Right ventricle myocardium inferior (tissue), 1 donor: ENCODE measurements at regions not wholly inside any gene's neighbourhood (a gene's known extent, or its start where the extent isn't known, plus 50 kb on each side); places are given as distances from the start of the nearest gene placed in this dataset.
"Not testable (repeated sequence)": the region's sequence is repeated elsewhere in the genome, so short reads cannot be mapped to it uniquely, and the experiment has no call there.

Source experiments
- ATAC-seq: fragments of 200-7000 bp; cut with Tn5 transposase; one replicate; pipeline ENCODE4 v1.9.1; 2020; ENCODE audit warnings: mild to moderate bottlenecking, moderate library complexity
- DNase-seq: peaks from one replicate; pipeline ENCODE4 v3.0.0; 2021; ENCODE audit errors: missing footprints
- intact Hi-C: fragments of 100-400 bp; cut with DNase I; formaldehyde crosslinking; loops from one replicate; pipeline ENCODE4 v1.11.0; 2022
- donor health status: DM: no; HTN: yes; CAD: no; lungs with severe emphysema.

GRCh38 chr6:144460327-144461095 lies 175.4 kb downstream of the UTRN start:
- intact Hi-C loops, result no loop called here
- ATAC-seq (no peak), DNase-seq (no peak)

- intact Hi-C loops, result no loop called here
- DNase-seq (no peak), ATAC-seq (no peak)
These were observed 176.9 kb downstream of the UTRN start for GRCh38 chr6:144462058-144462457.

GRCh38 chr6:144466716-144467115 lies 181.6 kb downstream of the UTRN start:
- ATAC-seq (no peak), DNase-seq (no peak)
- intact Hi-C loops, result no loop called here

GRCh38 chr6:144467172-144467762 lies 182.1 kb downstream of the UTRN start:
- intact Hi-C loops, result no loop called here
- no peak for ATAC-seq
- no peak for DNase-seq

GRCh38 chr6:144467921-144468320 lies 182.8 kb downstream of the UTRN start:
- DNase-seq (no peak), ATAC-seq (no peak)
- intact Hi-C loops, result no loop called here

GRCh38 chr6:144468709-144469108 lies 183.6 kb downstream of the UTRN start:
- no peak for DNase-seq
- intact Hi-C loops, result no loop called here
- no peak for ATAC-seq

GRCh38 chr6:144469144-144469575 lies 184.0 kb downstream of the UTRN start:
- intact Hi-C loops, result no loop called here
- DNase-seq (no peak), ATAC-seq (no peak)

GRCh38 chr6:144470201-144470600 lies 185.1 kb downstream of the UTRN start:
- intact Hi-C loops, ATAC-seq, DNase-seq: not testable (repeated sequence)

GRCh38 chr6:144471986-144472385 lies 186.9 kb downstream of the UTRN start:
- intact Hi-C loops, result no loop called here
- DNase-seq (no peak), ATAC-seq (no peak)

- intact Hi-C loops, result no loop called here
- no peak for ATAC-seq
- no peak for DNase-seq
These were observed 189.2 kb downstream of the UTRN start for GRCh38 chr6:144474290-144474689.

GRCh38 chr6:144474904-144475303 lies 189.8 kb downstream of the UTRN start:
- ATAC-seq, result no peak
- intact Hi-C loops, result loop anchor here (5.0 kb wide), 1 partner anchor 318 kb away; no protein-coding TSS in a partner anchor

GRCh38 chr6:144475411-144475810 lies 190.3 kb downstream of the UTRN start:
- ATAC-seq (no peak), DNase-seq (no peak)
- intact Hi-C loops, result loop anchor here (5.0 kb wide), 1 partner anchor 318 kb away; no protein-coding TSS in a partner anchor

More at GRCh38 chr6:144474904-144475303, 189.8 kb downstream of the UTRN start:
- no peak for DNase-seq

- ATAC-seq (no peak), DNase-seq (no peak)
- intact Hi-C loops, result loop anchor here (5.0 kb wide), 1 partner anchor 319 kb away; no protein-coding TSS in a partner anchor
These were observed 191.2 kb downstream of the UTRN start for GRCh38 chr6:144476286-144476685.

- DNase-seq (no peak), ATAC-seq (no peak)
- intact Hi-C loops, result loop anchor here (5.0 kb wide), 1 partner anchor 320 kb away; no protein-coding TSS in a partner anchor
These were observed 192.3 kb downstream of the UTRN start for GRCh38 chr6:144477396-144477795.

GRCh38 chr6:144477856-144478255 lies 192.7 kb downstream of the UTRN start:
- ATAC-seq, result no peak
- intact Hi-C loops, result loop anchor here (2.0 to 5.0 kb wide), 4 partner anchors 193 to 373 kb away; partner anchors contain the start of gene UTRN

GRCh38 chr6:144478483-144478882 lies 193.3 kb downstream of the UTRN start:
- ATAC-seq (peak; percentile 97), DNase-seq (peak; percentile 75)
- intact Hi-C loops, result loop anchor here (2.0 to 5.0 kb wide), 4 partner anchors 194 to 374 kb away; partner anchors contain the start of gene UTRN

More at GRCh38 chr6:144477856-144478255, 192.7 kb downstream of the UTRN start:
- DNase-seq, result no peak

- ATAC-seq (peak; percentile 26), DNase-seq (no peak)
- intact Hi-C loops, result loop anchor here (2.0 to 5.0 kb wide), 4 partner anchors 195 to 375 kb away; partner anchors contain the start of gene UTRN
These were observed 194.9 kb downstream of the UTRN start for GRCh38 chr6:144479991-144480390.

- intact Hi-C loops, result no loop called here
- no peak for ATAC-seq
- no peak for DNase-seq
These were observed 195.3 kb downstream of the UTRN start for GRCh38 chr6:144480473-144480872.

GRCh38 chr6:144481527-144481926 lies 196.4 kb downstream of the UTRN start:
- no peak for ATAC-seq
- intact Hi-C loops, result no loop called here
- no peak for DNase-seq

GRCh38 chr6:144482142-144482541 lies 197.0 kb downstream of the UTRN start:
- intact Hi-C loops, result no loop called here
- no peak for ATAC-seq
- DNase-seq, result peak; percentile 83
